ENCODE measurements at regions not wholly inside any gene's neighbourhood (a gene's known extent, or its start where the extent isn't known, plus 50 kb on each side); places are given as distances from the start of the nearest gene placed in this dataset.

DNA sequence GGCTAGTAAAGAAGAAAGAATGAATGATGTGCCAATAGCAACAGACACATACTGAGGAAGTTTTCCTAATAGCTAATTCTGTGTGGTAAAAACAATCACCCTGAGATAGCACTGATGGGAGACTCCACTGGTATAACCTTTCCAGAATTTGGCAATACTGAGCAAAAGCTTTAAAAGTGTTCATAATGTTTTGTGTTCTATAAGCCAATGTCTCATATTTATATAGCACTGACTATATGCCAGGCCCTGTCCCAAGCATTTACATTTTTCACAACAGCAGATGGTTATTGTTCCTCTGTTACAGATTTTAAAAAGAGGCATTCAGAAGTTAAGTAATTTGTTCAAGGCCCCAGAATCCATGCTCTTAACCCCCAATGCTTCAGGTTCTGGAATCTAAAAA is 108.0 kb upstream of the DST start:
- TF ChIP-seq POLR2AphosphoS5 (IDR thresholded peaks at IDR 0.05; ENCODE audit: low read depth, low read length): no peak
- no peak for TF ChIP-seq SIN3A (IDR thresholded peaks at IDR 0.05; ENCODE audit: borderline replicate concordance, insufficient read depth, low read length)
- TF ChIP-seq FOXP2 (optimal IDR thresholded peaks at IDR 0.05; ENCODE audit: borderline replicate concordance, extremely low read depth, extremely low read length, insufficient read depth): no peak
- TF ChIP-seq TAF1 (IDR thresholded peaks at IDR 0.05; ENCODE audit: borderline replicate concordance, insufficient read depth, low read length): no peak
- no peak for TF ChIP-seq REST (IDR thresholded peaks at IDR 0.05; ENCODE audit: insufficient read depth in 1 of 2, low read depth in 2 of 2, low read length in 2 of 2)

DNA sequence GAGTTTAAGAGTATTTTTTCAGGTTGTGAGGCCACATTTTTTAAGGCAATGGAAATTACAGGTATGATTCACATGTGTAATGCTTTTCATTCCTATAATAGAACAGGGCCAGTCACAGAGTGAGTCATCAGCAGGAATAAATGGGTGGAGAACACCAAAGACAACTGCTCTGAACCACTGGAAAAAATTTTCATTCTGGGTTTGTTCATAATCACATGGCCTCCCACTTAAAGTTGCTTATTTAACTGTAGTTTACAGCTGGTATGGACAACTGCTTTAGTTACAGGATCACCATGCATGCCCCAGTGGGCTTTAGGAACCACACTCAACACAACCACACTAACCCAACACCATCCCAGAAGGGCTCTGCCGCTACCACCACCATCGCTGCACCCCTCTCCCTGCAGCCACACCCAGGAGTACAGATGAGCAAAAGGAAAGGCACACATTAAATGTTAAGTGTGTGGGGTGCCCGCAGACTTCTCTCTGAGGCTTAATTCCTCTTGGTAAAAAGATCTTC is 107.0 kb upstream of the DST start:
- TF ChIP-seq POLR2AphosphoS5 (IDR thresholded peaks at IDR 0.05; ENCODE audit: low read depth, low read length) (no peak), FOXP2 (optimal IDR thresholded peaks at IDR 0.05; ENCODE audit: borderline replicate concordance, extremely low read depth, extremely low read length, insufficient read depth) (no peak), SIN3A (IDR thresholded peaks at IDR 0.05; ENCODE audit: borderline replicate concordance, insufficient read depth, low read length) (no peak), TAF1 (IDR thresholded peaks at IDR 0.05; ENCODE audit: borderline replicate concordance, insufficient read depth, low read length) (no peak), REST (IDR thresholded peaks at IDR 0.05; ENCODE audit: insufficient read depth in 1 of 2, low read depth in 2 of 2, low read length in 2 of 2) (no peak)

- no peak for TF ChIP-seq REST (IDR thresholded peaks at IDR 0.05; ENCODE audit: insufficient read depth in 1 of 2, low read depth in 2 of 2, low read length in 2 of 2)
- TF ChIP-seq TAF1 (IDR thresholded peaks at IDR 0.05; ENCODE audit: borderline replicate concordance, insufficient read depth, low read length): no peak
- no peak for TF ChIP-seq FOXP2 (optimal IDR thresholded peaks at IDR 0.05; ENCODE audit: borderline replicate concordance, extremely low read depth, extremely low read length, insufficient read depth)
- no peak for TF ChIP-seq POLR2AphosphoS5 (IDR thresholded peaks at IDR 0.05; ENCODE audit: low read depth, low read length)
- no peak for TF ChIP-seq SIN3A (IDR thresholded peaks at IDR 0.05; ENCODE audit: borderline replicate concordance, insufficient read depth, low read length)
Observed at GRCh38 chr6:56746767-56747504, 104.2 kb upstream of the DST start.

DNA sequence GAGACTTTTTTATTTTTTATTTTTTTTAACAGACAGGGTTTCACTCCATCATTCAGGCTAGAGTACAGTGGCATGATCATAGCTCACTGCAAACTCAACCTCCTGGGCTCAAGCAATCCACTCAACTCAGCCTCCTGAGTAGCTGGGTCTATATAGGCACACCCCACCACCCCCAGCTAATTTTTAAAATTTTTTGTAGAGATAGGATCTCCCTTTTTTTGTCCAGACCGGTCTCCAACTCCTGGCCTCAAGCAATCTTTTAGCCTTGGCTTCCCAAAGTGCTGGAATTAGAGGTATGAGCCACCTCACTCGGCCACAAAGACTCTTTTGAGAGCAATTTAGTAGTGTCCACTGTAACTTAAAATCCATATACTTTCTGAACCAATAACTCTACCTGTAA is 103.3 kb upstream of the DST start:
- TF ChIP-seq TAF1 (IDR thresholded peaks at IDR 0.05; ENCODE audit: borderline replicate concordance, insufficient read depth, low read length) (no peak), POLR2AphosphoS5 (IDR thresholded peaks at IDR 0.05; ENCODE audit: low read depth, low read length) (no peak), REST (IDR thresholded peaks at IDR 0.05; ENCODE audit: insufficient read depth in 1 of 2, low read depth in 2 of 2, low read length in 2 of 2) (no peak), FOXP2 (optimal IDR thresholded peaks at IDR 0.05; ENCODE audit: borderline replicate concordance, extremely low read depth, extremely low read length, insufficient read depth) (no peak)
